ENCODE measurements at regions not wholly inside any gene's neighbourhood (a gene's known extent, or its start where the extent isn't known, plus 50 kb on each side); places are given as distances from the start of the nearest gene placed in this dataset.
"Not testable (repeated sequence)": the region's sequence is repeated elsewhere in the genome, so short reads cannot be mapped to it uniquely, and the experiment has no call there.

DNA sequence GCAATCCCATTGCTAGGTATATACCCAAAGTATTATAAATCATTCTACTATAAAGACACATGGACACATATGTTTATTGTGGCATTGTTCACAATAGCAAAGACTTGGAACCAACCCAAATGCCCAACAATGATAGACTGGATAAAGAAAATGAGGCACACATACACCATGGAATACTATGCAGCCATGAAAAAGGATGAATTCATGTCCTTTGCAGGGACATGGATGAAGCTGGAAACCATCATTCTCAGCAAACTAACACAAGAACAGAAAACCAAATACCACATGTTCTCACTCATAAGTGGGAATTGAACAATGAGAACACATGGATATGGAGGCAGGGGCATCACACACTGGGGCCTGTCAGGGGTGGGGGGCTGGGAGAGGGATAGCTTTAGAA lies 249.4 kb downstream of the UBE3D start:
- not testable (repeated sequence) for H3K4me1 ChIP-seq (ENCODE audit: insufficient read depth, low read length); H3K4me3 ChIP-seq (ENCODE audit: low read length); H3K27ac ChIP-seq (ENCODE audit: low read depth, low read length); H3K27me3 ChIP-seq (ENCODE audit: insufficient read depth, low read length); H3K9me3 ChIP-seq (ENCODE audit: insufficient read depth, low read depth, low read length); H3K9ac ChIP-seq (ENCODE audit: low read depth, low read length); H3K36me3 ChIP-seq (ENCODE audit: insufficient read depth, low read length)

- 90% methylated on average over 3 of the region's 3 CpGs for WGBS
Observed at GRCh38 chr6:82818727-82819126, 246.9 kb downstream of the UBE3D start.

GRCh38 chr6:82823361-82823760 lies 242.3 kb downstream of the UBE3D start:
- Histone ChIP-seq H3K4me1 (ENCODE audit: insufficient read depth, low read length) (no peaks in the 10 kb centered on the region), H3K9ac (ENCODE audit: low read depth, low read length) (no peak overlapping the region), H3K36me3 (ENCODE audit: insufficient read depth, low read length) (no peaks in the 10 kb centered on the region), H3K27me3 (ENCODE audit: insufficient read depth, low read length) (no peaks in the 10 kb centered on the region), H3K27ac (ENCODE audit: low read depth, low read length) (no peak overlapping the region), H3K9me3 (ENCODE audit: insufficient read depth, low read depth, low read length) (no peaks in the 10 kb centered on the region), H3K4me3 (ENCODE audit: low read length) (no peak overlapping the region)

More at GRCh38 chr6:82818727-82819126, 246.9 kb downstream of the UBE3D start:
- no peaks in the 10 kb centered on the region for H3K36me3 ChIP-seq (ENCODE audit: insufficient read depth, low read length)
- no peak overlapping the region for H3K4me3 ChIP-seq (ENCODE audit: low read length)
- H3K4me1 ChIP-seq (ENCODE audit: insufficient read depth, low read length) = no peaks in the 10 kb centered on the region
- H3K9me3 ChIP-seq (ENCODE audit: insufficient read depth, low read depth, low read length) = no peaks in the 10 kb centered on the region
- H3K27me3 ChIP-seq (ENCODE audit: insufficient read depth, low read length) = no peaks in the 10 kb centered on the region
- H3K9ac ChIP-seq (ENCODE audit: low read depth, low read length) = no peak overlapping the region
- H3K27ac ChIP-seq (ENCODE audit: low read depth, low read length) = no peak overlapping the region

DNA sequence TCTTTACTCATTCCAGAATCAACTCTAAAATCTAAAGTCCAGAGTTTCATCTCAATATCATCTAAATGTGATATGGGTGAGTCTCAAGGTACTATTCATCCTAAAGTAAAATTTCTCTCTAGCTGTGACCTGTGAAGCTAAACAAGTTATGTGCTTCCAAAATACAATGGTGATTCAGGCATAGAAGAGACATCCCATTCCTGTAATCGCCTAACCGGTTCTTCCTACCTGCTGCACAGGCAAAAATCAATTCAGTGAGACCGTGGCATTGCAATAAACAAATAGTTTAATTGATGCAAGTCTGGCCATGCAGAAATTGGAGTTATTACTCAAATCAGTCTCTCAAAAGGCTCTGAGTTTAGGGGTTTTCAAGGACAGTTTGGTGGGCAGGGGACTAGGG lies 232.8 kb downstream of the UBE3D start:
- WGBS = 97% methylated on average over 3 of the region's 3 CpGs
- H3K4me1 ChIP-seq (ENCODE audit: insufficient read depth, low read length) = no peaks in the 10 kb centered on the region
- H3K27ac ChIP-seq (ENCODE audit: low read depth, low read length) = no peak overlapping the region
- H3K27me3 ChIP-seq (ENCODE audit: insufficient read depth, low read length) = no peaks in the 10 kb centered on the region
- H3K4me3 ChIP-seq (ENCODE audit: low read length) = no peak overlapping the region
- no peaks in the 10 kb centered on the region for H3K36me3 ChIP-seq (ENCODE audit: insufficient read depth, low read length)
- no peak overlapping the region for H3K9ac ChIP-seq (ENCODE audit: low read depth, low read length)
- no peaks in the 10 kb centered on the region for H3K9me3 ChIP-seq (ENCODE audit: insufficient read depth, low read depth, low read length)

DNA sequence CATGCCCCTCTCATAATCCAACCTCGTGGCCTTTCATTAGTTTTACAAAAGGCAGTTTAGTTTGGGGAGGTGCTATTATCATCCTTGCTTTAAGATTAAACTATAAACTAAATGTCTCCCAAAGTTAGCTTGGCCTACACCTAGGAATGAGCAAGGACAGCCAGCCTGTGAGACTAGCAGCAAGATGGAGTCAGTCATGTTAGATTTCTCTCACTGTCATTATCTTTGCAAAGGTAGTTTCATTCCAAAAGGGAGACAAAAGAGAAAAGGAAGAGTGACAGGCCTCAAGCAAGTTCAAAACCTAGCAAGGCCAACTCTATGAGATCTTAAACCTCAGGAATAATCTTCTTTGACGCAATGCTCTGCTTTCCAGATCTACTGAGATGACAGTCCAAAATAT lies 232.2 kb downstream of the UBE3D start:
- 100% methylated on average over 1 of the region's 2 CpGs for WGBS
- Histone ChIP-seq H3K4me1 (ENCODE audit: insufficient read depth, low read length) (no peaks in the 10 kb centered on the region), H3K4me3 (ENCODE audit: low read length) (no peak overlapping the region)

DNA sequence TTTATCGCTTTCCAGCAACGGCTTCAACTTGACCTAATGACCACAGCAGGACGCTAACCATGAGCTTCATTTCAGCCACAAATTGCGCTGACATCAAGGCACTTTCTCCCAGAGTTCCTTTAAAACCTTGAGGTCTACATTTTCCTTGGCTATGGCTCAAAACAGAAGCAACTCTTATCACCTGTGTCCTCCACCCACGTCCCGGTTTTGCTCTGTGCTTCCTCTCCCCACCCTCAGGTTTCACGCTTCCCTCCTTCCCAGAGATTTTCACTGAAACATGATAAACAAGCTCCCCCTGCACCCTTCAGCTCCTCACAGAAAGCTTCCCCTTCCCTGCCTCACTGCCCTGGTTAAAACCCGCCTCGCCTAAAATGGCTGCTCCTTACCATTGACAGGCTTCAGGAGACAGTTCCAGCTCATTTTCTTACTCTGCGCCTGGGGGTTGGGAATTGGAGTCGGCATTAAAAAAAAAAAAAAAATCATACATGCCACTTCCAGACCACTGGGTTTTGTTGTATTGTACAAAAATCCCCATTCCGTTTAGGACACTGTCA lies 229.5 kb downstream of the UBE3D start:
- Histone ChIP-seq H3K9me3 (ENCODE audit: insufficient read depth, low read depth, low read length) (no peaks in the 10 kb centered on the region), H3K36me3 (ENCODE audit: insufficient read depth, low read length) (no peaks in the 10 kb centered on the region), H3K4me3 (ENCODE audit: low read length) (no peak overlapping the region), H3K9ac (ENCODE audit: low read depth, low read length) (no peak overlapping the region), H3K27me3 (ENCODE audit: insufficient read depth, low read length) (no peaks in the 10 kb centered on the region), H3K27ac (ENCODE audit: low read depth, low read length) (no peak overlapping the region), H3K4me1 (ENCODE audit: insufficient read depth, low read length) (no peaks in the 10 kb centered on the region)
- 89% methylated on average over 9 of the region's 12 CpGs for WGBS

More for the DNA sequence above, 232.2 kb downstream of the UBE3D start:
- H3K9ac ChIP-seq (ENCODE audit: low read depth, low read length) = no peak overlapping the region
- no peaks in the 10 kb centered on the region for H3K9me3 ChIP-seq (ENCODE audit: insufficient read depth, low read depth, low read length)
- no peaks in the 10 kb centered on the region for H3K36me3 ChIP-seq (ENCODE audit: insufficient read depth, low read length)
- no peaks in the 10 kb centered on the region for H3K27me3 ChIP-seq (ENCODE audit: insufficient read depth, low read length)
- no peak overlapping the region for H3K27ac ChIP-seq (ENCODE audit: low read depth, low read length)

DNA sequence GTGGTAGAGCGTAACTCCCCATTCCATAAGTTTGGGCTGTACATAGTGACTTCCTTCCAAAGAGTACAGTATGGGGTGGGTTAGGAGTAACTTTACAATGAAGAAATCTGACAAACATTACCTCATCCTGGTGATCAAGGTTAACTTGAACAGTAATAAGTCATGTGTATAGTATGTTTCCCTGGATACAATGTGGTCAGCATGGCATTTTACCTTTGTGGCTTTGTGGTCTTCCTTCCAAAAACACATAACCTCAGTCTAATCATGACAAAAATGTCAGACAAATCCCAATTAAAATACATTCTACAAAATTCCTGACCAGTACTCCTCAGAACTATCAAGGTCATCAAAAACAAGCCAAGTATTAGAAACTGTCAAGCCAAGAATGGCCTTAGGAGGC lies 225.1 kb downstream of the UBE3D start:
- Histone ChIP-seq H3K9ac (ENCODE audit: low read depth, low read length) (no peak overlapping the region), H3K4me1 (ENCODE audit: insufficient read depth, low read length) (no peaks in the 10 kb centered on the region), H3K36me3 (ENCODE audit: insufficient read depth, low read length) (no peaks in the 10 kb centered on the region), H3K27me3 (ENCODE audit: insufficient read depth, low read length) (no peaks in the 10 kb centered on the region), H3K9me3 (ENCODE audit: insufficient read depth, low read depth, low read length) (no peaks in the 10 kb centered on the region), H3K4me3 (ENCODE audit: low read length) (no peak overlapping the region), H3K27ac (ENCODE audit: low read depth, low read length) (no peak overlapping the region)
- WGBS = no CpG with 5 or more reads among the region's 1 CpG

DNA sequence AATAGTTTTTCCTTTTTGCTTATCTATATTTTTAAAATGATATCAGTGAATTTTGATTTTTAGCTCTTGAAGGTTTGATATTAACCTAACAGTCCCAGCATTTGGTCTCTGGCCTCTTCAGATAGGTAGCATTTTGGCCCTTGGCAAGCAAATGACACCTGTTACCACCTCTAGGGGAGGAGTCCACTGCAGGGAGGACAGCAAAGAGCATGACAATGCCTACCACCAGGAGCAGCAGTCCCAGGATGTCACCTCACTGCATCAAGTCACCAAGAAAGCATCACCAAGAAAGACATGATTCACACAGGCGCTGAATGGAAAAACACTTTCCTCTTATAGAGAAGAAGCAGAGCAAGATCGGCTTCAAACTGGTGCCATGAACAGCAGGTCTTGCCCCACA lies 224.3 kb downstream of the UBE3D start:
- H3K9me3 ChIP-seq (ENCODE audit: insufficient read depth, low read depth, low read length) = no peaks in the 10 kb centered on the region
- no peaks in the 10 kb centered on the region for H3K27me3 ChIP-seq (ENCODE audit: insufficient read depth, low read length)
- no peak overlapping the region for H3K27ac ChIP-seq (ENCODE audit: low read depth, low read length)
- H3K36me3 ChIP-seq (ENCODE audit: insufficient read depth, low read length) = no peaks in the 10 kb centered on the region
- 93% methylated on average over 2 of the region's 2 CpGs for WGBS
- H3K4me1 ChIP-seq (ENCODE audit: insufficient read depth, low read length) = no peaks in the 10 kb centered on the region
- H3K9ac ChIP-seq (ENCODE audit: low read depth, low read length) = no peak overlapping the region
- H3K4me3 ChIP-seq (ENCODE audit: low read length) = no peak overlapping the region
